GM23248 (cell line): ENCODE measurements at regions not wholly inside any gene's neighbourhood (a gene's known extent, or its start where the extent isn't known, plus 50 kb on each side); places are given as distances from the start of the nearest gene placed in this dataset.

Source experiments
- DNase-seq: peaks from one replicate; pipeline ENCODE4 v3.0.0-alpha.2; 2015
- H2AFZ ChIP-seq: fragments of 200-600 bp; sonication (generic); 2 replicates; pipeline ENCODE4 v1.6.1; 2016; ENCODE audit warnings: antibody characterized with exemption
- H3F3A ChIP-seq: fragments of 200-600 bp; sonication (generic); 2 replicates; pipeline ENCODE4 v1.6.1; 2016; ENCODE audit warnings: mild to moderate bottlenecking, antibody characterized with exemption, mixed run types; ENCODE audit not compliant: insufficient read depth
- H3K27ac ChIP-seq: fragments of 200-600 bp; sonication (generic); 2 replicates; pipeline ENCODE4 v1.5.1; 2016; ENCODE audit warnings: mild to moderate bottlenecking
- H3K27me3 ChIP-seq: fragments of 200-600 bp; sonication (generic); replicated peaks from 2 replicates; pipeline ENCODE4 v1.6.1; 2016; ENCODE audit warnings: mild to moderate bottlenecking; ENCODE audit not compliant: insufficient read depth
- H3K36me3 ChIP-seq: fragments of 200-600 bp; sonication (generic); 2 replicates; pipeline ENCODE4 v1.6.1; 2016; ENCODE audit warnings: low read depth, mild to moderate bottlenecking
- H3K4me1 ChIP-seq: fragments of 200-600 bp; sonication (generic); 2 replicates; pipeline ENCODE4 v1.6.1; 2016; ENCODE audit warnings: mild to moderate bottlenecking; ENCODE audit not compliant: insufficient read depth
- H3K4me2 ChIP-seq: fragments of 200-600 bp; sonication (generic); one replicate; pipeline ENCODE4 v1.6.1; 2016; ENCODE audit warnings: mild to moderate bottlenecking; ENCODE audit not compliant: unreplicated experiment
- H3K4me3 ChIP-seq: fragments of 200-600 bp; sonication (generic); 2 replicates; pipeline ENCODE4 v1.5.1; 2016; ENCODE audit warnings: mild to moderate bottlenecking
- H3K79me2 ChIP-seq: fragments of 200-600 bp; sonication (generic); 2 replicates; pipeline ENCODE4 v1.6.1; 2016; ENCODE audit warnings: mild to moderate bottlenecking; ENCODE audit not compliant: insufficient read depth
- H3K9ac ChIP-seq: fragments of 200-600 bp; sonication (generic); 2 replicates; pipeline ENCODE4 v1.6.1; 2016; ENCODE audit warnings: mild to moderate bottlenecking
- H3K9me2 ChIP-seq: fragments of 200-600 bp; sonication (generic); 2 replicates; pipeline ENCODE4 v1.6.1; 2016; ENCODE audit warnings: mixed run types, mild to moderate bottlenecking, moderate library complexity; ENCODE audit not compliant: insufficient read depth
- H3K9me3 ChIP-seq: fragments of 200-600 bp; sonication (generic); one replicate; pipeline ENCODE4 v1.6.1; 2017; ENCODE audit warnings: low read depth
- H4K20me1 ChIP-seq: fragments of 200-600 bp; sonication (generic); 2 replicates; pipeline ENCODE4 v1.6.0; 2016; ENCODE audit not compliant: insufficient read depth
- EZH2 ChIP-seq: fragments of 200-600 bp; sonication (generic); IDR thresholded peaks from 2 replicates; pipeline ENCODE4 v1.6.1; 2018; ENCODE audit warnings: antibody characterized with exemption, mild to moderate bottlenecking; ENCODE audit not compliant: insufficient read depth, poor library complexity, severe bottlenecking
- EZH2phosphoT487 ChIP-seq: fragments of 200-600 bp; sonication (generic); IDR thresholded peaks from 2 replicates; pipeline ENCODE4 v1.6.1; 2018; ENCODE audit warnings: antibody characterized with exemption, moderate library complexity, mild to moderate bottlenecking, low read depth; ENCODE audit not compliant: insufficient read depth
- WGBS, 2 experiments: methylation state at CpG; one replicate each; pipeline ENCODE4 v1.1.6; 2015 to 2017; ENCODE audit warnings: low lambda C conversion rate in 2 of 2, low coverage in 1 of 2; ENCODE audit errors: missing lambda C conversion rate in 2 of 2; 5-methylcytosine and 5-hydroxymethylcytosine counted together
- in situ Hi-C: fragments of 300-500 bp; cut with MboI; formaldehyde crosslinking; loops from 2 replicates; pipeline ENCODE4 v1.15.0; 2020

GRCh38 chr18:29307982-29308381 is 1131.1 kb upstream of the CDH2 start:
- no peaks in the 10 kb centered on the region for H3K79me2 ChIP-seq
- H4K20me1 ChIP-seq = no peaks in the 10 kb centered on the region
- 52 to 75% methylated on average over 1 of the region's 1 CpG for WGBS, 2 experiments
- no peak overlapping the region for H3K27ac ChIP-seq
- no peaks in the 10 kb centered on the region for H3K36me3 ChIP-seq
- no peak overlapping the region for H3K4me2 ChIP-seq
- no peak for DNase-seq
- no peaks in the 10 kb centered on the region for H3K9me3 ChIP-seq
- TF ChIP-seq EZH2phosphoT487 (no peak), EZH2 (no peak)
- 0 out of 2 replicates have a peak overlapping the region, but pooled peaks have one; percentile 12 for H2AFZ ChIP-seq
- H3K4me1 ChIP-seq = no peaks in the 10 kb centered on the region
- H3K4me3 ChIP-seq = no peak overlapping the region
- in situ Hi-C loops = no loop called here
- no peak overlapping the region for H3K9ac ChIP-seq
- H3K9me2 ChIP-seq = no peaks in the 10 kb centered on the region
- H3K27me3 ChIP-seq = no peaks in the 10 kb centered on the region
- H3F3A ChIP-seq = no peaks in the 10 kb centered on the region

- H3K4me3 ChIP-seq = no peak overlapping the region
- 92 to 95% methylated on average over 2 of the region's 2 CpGs for WGBS, 2 experiments
Measured at GRCh38 chr18:29307231-29307630, 1130.3 kb upstream of the CDH2 start.

GRCh38 chr18:29305516-29305915 is 1128.6 kb upstream of the CDH2 start:
- Histone ChIP-seq H3K36me3 (no peaks in the 10 kb centered on the region), H3K9me3 (no peaks in the 10 kb centered on the region), H3K79me2 (no peaks in the 10 kb centered on the region), H4K20me1 (no peaks in the 10 kb centered on the region), H3K9me2 (no peaks in the 10 kb centered on the region), H3K9ac (no peak overlapping the region), H3K4me1 (no peaks in the 10 kb centered on the region), H3K4me2 (no peak overlapping the region), H3K27ac (no peak overlapping the region), H3K4me3 (no peak overlapping the region), H3F3A (no peaks in the 10 kb centered on the region), H2AFZ (no peak overlapping the region), H3K27me3 (no peaks in the 10 kb centered on the region)
- no peak for DNase-seq
- in situ Hi-C loops = no loop called here
- 77 to 83% methylated on average over 3 of the region's 3 CpGs for WGBS, 2 experiments
- TF ChIP-seq EZH2 (no peak), EZH2phosphoT487 (no peak)

More at GRCh38 chr18:29307231-29307630, 1130.3 kb upstream of the CDH2 start:
- H3K9me2 ChIP-seq = no peaks in the 10 kb centered on the region
- no peaks in the 10 kb centered on the region for H3K9me3 ChIP-seq
- no peak overlapping the region for H3K27ac ChIP-seq
- no peaks in the 10 kb centered on the region for H3K4me1 ChIP-seq
- no peak overlapping the region for H3K4me2 ChIP-seq
- H3K9ac ChIP-seq = no peak overlapping the region
- in situ Hi-C loops = no loop called here
- H4K20me1 ChIP-seq = no peaks in the 10 kb centered on the region
- TF ChIP-seq EZH2phosphoT487 = no peak
- no peak for TF ChIP-seq EZH2
- H3F3A ChIP-seq = no peaks in the 10 kb centered on the region
- DNase-seq = no peak
- no peak overlapping the region for H2AFZ ChIP-seq
- H3K79me2 ChIP-seq = no peaks in the 10 kb centered on the region
- no peaks in the 10 kb centered on the region for H3K36me3 ChIP-seq
- no peaks in the 10 kb centered on the region for H3K27me3 ChIP-seq

- no peak overlapping the region for H3K9ac ChIP-seq
- H3K4me3 ChIP-seq = no peak overlapping the region
- no peaks in the 10 kb centered on the region for H3K9me2 ChIP-seq
- no peak overlapping the region for H3K4me2 ChIP-seq
- no peaks in the 10 kb centered on the region for H3K79me2 ChIP-seq
- H3K27ac ChIP-seq = no peak overlapping the region
- no peak overlapping the region for H2AFZ ChIP-seq
- no peaks in the 10 kb centered on the region for H3K36me3 ChIP-seq
- in situ Hi-C loops = no loop called here
- no peaks in the 10 kb centered on the region for H3K27me3 ChIP-seq
- no peaks in the 10 kb centered on the region for H4K20me1 ChIP-seq
- TF ChIP-seq EZH2phosphoT487 = no peak
- no peak for TF ChIP-seq EZH2
- H3K9me3 ChIP-seq = no peaks in the 10 kb centered on the region
- DNase-seq = no peak
- WGBS, 2 experiments = 83 to 85% methylated on average over 3 of the region's 3 CpGs
- no peaks in the 10 kb centered on the region for H3F3A ChIP-seq
- H3K4me1 ChIP-seq = no peaks in the 10 kb centered on the region
Measured at GRCh38 chr18:29301048-29301447, 1124.1 kb upstream of the CDH2 start.

DNA sequence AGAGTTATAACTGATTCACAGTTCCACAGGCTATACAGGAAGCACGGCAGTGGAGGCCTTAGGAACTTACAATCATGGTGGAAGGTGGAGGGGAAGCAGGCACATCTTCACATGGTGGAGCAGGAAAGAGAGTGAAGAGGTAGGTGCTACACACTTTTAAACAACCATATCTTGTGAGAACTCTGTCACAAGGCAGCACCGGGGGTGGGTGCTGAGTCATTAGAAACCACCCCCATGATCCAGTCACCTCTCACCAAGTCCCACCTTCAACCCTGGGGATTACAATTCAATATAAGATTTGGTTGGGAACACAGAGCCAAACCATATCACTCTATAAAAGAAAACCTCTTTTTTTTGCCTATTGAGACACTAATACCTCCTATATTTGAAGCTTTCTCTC is 1108.5 kb upstream of the CDH2 start:
- no peaks in the 10 kb centered on the region for H3K9me2 ChIP-seq
- DNase-seq = peak; percentile 5
- in situ Hi-C loops = no loop called here
- H3K27me3 ChIP-seq = no peaks in the 10 kb centered on the region
- H4K20me1 ChIP-seq = no peaks in the 10 kb centered on the region
- H3K79me2 ChIP-seq = no peaks in the 10 kb centered on the region
- no peaks in the 10 kb centered on the region for H3K9me3 ChIP-seq
- H3K4me3 ChIP-seq = no peak overlapping the region
- no peaks in the 10 kb centered on the region for H3F3A ChIP-seq
- no peak overlapping the region for H3K9ac ChIP-seq
- no peaks in the 10 kb centered on the region for H3K4me1 ChIP-seq
- no peak overlapping the region for H2AFZ ChIP-seq
- no peaks in the 10 kb centered on the region for H3K36me3 ChIP-seq
- no peak overlapping the region for H3K4me2 ChIP-seq
- H3K27ac ChIP-seq = no peak overlapping the region
- TF ChIP-seq EZH2 (no peak), EZH2phosphoT487 (no peak)
- WGBS, 2 experiments = 50 to 58% methylated on average over 2 of the region's 2 CpGs
